Iris pigment epithelial cell (primary cell): ENCODE measurements at regions not wholly inside any gene's neighbourhood (a gene's known extent, or its start where the extent isn't known, plus 50 kb on each side); places are given as distances from the start of the nearest gene placed in this dataset.

Experiments
- DNase-seq: peaks from one replicate; pipeline ENCODE4 v3.0.0-alpha.2; 2011; ENCODE audit warnings: low read depth

DNA sequence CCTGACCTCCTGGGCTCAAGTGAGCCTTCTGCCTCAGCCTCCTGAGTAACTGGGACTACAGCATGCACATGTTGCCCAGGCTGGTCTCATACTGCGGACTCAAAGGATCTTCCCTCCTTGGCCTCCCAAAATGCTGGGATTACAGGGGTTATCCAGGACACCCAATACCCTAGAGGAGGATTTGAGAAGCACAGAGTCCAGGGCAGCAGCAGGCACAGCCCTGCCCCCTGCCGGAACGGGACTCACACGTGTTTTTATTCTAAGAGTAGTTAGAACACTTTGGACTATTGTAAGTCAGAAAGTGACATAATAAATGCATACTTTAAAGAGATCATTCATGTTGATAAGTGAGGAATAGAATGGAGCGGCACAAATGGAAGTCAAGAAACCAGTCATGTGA, 80.2 kb downstream of the C6orf118 start:
- no peak for DNase-seq

DNA sequence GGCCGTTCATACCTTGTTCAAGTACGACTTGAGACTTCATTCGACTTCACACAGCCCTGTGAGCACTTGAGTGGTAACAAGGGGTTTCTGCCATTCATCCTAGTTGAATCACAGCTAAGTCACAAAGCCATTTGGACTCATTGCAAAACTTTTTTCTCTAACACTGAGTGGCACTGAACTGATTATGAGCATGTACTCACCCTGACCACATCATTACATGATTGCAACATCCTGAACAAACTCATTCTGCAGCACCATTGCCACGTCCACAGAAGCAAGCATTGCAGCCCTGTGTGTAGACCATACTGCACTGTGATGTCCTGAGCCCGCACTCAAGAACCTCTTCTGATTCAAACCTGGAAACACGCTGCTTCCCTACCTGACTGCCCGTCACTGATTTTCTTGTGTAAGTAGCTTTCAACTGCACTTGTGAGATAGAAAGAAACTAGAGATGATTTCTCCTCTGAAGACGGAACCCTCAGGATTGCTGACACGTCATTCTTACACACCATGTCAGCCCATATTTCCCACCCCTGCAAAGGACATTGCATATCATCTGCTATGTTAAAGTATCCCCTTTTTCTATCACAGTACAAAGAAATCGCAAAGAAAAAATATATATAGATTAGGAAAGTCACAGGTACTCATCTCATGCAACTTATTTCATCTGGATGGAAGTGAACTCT, 81.6 kb downstream of the C6orf118 start:
- peak; percentile 5 for DNase-seq

DNA sequence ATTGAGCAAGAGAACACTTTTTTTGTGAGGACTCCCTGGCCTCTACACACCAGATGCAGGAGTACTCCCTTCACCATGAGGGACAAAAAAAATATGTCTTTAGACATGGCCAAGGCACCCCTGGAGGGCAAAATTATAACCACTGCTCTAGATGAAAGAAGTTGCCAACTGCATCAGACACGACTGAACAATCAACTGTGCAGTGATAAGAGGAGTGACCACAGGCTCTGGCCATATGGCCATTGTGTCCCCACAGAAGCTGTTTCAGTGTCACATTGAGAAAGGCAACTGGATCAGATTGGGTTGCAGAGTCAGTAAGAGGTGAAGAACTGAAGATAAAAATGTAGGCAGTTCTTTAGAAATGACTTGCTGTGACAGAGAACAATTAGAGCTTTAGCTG, 85.7 kb downstream of the C6orf118 start:
- no peak for DNase-seq

DNA sequence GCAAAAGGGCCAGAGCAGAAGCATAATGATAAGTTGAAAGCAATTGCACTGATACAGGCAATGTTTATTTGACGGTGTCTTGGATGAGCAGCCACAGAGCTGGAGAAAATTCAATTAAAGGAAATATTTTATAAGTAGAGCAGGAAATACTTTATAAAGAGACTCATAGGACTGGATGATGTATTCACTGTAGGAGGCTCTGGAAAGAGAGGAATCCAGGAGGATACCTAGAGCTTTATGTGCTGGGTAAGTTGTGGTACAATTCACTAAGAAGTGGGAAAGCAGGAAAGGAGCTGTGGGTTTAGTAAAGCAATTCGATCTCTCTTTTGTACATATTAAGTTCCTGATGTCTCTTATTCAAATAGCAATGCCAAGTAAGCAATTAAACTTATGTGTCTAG, 86.3 kb downstream of the C6orf118 start:
- no peak for DNase-seq

DNA sequence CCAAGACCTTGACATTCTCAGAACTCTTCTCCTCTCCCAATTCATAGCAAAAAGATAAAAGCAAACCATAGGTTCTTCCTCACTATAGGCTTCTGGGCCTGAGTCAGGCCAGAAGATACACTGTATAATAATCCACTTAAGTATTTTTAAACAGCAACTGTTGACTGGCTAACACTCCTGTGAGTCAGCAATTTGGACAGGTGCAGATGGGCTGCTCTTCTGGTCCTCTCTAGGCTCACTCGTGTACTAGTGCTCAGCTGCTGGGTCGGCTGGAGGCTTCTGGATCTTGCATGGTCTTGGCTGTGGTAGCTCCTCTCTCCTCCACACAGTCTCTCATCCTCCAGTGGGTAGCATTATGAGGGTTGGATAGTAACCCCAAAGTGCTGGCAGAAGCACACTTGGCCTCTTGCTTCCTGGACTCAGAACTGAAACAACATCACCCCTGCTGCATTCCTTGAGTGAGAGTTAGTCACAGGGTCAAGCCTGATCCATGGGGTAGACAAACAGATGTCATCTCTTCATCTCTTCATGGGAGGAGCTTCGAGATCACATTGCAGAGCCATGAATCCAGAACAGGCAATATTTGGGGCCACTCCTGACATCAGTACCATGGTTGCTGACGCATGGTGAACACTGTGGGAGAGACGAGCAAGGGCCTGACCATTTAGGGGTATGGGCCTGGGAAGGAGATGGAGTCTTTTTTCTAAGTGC, 86.9 kb downstream of the C6orf118 start:
- no peak for DNase-seq

DNA sequence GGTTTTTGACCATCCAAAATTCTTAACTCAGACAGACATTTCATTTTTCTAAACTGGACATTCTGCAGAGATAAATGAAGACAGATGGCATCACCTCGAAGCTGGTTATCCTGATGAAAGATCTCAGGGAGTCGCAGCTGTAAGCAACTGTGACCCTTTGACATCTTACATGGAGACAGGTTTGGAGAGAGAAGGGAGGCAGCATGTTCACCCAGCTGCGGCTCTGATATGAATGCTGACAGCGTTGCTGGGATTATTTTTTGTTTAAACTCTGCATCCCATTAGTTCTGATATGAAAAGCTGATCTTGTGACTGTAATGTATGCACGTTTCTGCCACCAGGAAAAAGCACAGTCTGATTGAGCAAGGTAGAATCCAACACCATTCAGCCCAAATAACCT, 89.4 kb downstream of the C6orf118 start:
- no peak for DNase-seq

DNA sequence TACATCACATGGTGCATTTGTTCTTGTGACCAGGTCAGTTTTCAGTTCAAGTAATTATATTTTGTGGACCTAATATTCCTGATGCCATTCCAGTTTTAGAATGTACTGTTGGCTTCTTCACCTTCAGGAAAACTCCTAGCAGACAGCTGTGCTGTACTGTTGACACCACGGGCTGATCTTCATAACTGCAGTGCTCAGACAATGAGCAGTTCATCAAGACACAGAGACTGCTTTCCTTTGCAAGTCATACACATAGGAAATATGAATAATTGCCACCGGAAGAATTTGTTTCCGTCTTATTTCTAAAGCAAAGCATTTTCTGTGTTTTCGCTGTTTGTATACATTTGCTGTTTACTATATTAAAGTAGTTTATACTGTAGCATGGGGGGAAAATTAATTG, 89.8 kb downstream of the C6orf118 start:
- no peak for DNase-seq

DNA sequence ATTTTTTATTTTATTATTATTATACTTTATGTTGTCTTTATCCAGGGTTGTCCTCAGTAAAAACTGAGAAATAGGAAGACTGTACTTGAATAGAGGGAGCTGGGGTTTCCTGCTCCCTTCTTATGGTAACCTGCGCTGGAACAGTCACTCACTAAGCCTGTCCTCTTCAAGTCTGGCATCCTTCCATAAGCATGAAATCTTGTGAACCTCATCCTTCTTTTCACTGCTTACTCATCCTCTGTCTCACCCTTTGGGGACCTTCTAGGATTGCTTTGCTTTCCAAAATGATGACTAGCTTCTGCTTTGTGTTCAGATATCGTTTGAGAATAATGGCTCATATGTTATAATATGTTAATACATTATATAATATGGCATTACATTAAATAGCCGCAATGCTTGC, 90.6 kb downstream of the C6orf118 start:
- peak; percentile 1 for DNase-seq

DNA sequence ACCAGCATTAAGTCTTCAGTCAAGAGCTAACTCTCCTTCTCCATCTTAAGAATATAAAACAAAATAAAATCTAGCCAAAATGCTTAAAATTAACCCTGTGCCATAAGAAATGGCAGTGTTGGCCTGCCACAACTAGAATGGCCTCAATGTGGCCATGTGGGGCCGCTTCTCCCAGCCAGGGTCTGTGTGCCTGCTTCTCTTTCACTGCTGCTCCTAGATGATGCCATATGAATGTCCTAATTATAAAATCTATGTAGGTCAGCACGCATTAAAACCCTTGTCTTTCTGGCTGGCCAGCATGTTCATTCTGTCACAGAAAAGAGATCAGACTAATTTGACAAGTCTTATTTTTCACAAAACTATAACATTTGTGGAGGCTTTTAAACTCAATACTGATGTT, 102.6 kb downstream of the C6orf118 start:
- DNase-seq = no peak

DNA sequence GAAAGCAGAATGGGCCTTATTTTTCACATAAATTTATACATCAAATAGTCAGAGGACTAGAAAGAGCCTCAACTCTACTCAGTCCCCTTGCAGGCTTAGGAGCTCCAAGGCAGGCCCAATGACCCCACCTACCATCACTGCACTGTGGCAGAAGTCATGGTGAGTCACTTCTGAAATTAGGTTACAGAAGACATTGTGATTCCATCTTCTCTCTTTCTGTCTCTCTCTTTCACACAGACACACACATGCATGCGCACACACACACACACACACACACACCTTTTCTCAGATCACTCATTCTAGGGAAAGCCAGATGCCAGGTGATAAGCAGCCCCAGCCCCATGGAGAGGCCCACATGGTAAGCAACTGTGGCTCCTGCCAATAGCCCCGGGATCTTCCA, 103.8 kb downstream of the C6orf118 start:
- DNase-seq = no peak

DNA sequence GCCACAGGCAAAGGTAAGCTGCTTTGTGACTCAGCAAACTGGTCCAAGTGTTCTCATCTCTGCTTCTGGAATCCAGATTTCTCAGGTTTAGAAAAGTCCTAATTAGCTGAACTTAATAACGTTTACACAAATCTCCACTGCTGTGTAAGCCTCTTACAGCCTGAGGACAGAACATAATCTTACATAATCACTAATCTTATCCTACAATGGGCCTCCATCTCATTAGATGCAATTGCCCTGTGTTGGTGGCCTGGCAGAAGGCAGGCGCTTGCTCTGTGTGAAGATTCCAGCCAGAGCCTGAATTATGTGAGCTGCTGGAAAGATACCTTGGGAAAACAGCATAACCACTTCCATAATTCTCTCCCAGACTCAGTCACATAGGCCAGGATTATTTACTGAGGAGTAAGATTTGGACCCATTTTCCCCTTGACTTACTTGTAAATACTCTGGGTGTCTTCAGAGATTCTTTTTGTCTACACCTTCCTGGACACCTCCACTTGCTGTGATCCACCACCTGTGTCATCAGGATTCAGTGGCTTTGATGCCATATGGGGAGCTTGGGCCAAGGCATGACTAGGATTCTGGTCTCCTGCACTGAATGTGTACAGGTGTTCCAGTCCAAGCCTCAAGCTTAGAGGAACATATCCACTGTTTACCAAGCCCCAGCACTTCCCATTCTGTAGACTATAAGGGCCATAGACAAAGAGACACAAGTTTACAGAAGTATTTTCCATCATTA, 104.4 kb downstream of the C6orf118 start:
- DNase-seq = no peak

DNA sequence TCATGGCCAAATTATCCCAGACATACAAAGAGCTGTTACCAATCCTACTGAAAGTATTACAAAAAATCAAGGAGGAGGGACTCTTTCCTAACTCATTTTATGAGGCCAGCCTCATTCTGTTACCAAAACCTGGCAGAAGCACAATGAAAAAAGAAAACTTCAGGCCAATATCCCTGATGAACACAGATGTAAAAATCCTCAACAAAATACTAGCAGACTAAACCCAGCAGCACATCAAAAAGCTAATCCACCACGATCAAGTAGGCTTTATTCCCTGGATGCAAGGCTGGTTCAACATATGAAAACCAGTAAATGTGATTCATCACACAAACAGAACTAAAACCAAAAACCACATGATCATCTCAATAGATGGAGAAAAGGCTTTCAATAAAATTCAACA, 109.2 kb downstream of the C6orf118 start:
- no peak for DNase-seq

DNA sequence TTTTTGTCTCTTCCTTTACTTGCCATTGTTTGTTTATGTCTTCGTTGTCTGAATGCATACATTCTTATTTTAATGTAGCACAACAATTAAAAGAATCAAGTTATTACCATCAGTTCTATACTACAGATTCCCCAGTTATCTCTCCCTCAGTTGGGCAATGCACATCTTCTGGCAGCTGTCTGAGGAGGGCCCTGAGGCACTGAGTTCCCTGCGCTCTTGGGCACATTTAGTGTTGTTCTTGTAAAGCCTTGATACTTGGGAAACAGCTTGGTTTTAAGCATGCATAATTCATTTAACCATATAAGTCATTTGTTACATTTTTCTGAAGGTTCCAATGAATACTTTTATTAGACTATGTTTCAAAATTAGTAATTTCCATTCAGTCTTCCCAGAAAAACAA, 117.9 kb downstream of the C6orf118 start:
- no peak for DNase-seq

DNA sequence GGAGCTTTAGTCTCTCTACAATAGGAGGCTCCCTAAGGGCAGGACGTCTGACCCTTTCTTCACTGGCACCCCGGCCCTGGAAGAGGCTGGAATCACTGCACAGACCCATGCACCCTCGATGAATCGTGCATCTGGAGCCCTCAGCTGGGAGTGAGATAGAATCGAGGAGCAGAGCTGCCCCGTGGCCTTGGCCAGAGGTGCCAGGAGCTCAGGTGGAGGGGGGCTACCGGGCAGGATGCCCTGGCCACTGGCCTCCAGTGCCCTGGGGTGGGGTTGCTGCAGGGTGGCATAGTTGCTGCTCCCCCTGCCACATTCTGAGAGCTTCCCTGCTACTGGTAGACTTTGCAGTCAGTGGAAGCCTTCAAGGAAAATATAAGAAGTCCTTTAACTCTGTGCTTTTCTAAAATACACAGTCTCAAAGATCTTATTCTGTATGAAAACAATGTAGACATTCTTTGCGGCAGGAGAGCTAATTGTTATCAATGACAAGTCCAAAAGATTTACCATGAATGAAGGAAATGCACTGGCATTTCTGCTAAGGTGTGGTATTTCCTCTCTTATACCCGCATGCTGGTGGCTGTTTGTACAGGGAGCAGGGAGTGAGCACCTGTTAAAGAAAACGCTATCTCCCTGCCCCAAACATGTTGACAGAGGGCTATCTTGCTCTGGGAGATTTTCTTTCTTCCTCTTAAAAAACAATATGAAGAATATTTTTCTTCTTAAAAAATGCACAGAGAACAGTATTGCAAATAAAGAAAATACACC, 122.8 kb downstream of the C6orf118 start:
- no peak for DNase-seq

DNA sequence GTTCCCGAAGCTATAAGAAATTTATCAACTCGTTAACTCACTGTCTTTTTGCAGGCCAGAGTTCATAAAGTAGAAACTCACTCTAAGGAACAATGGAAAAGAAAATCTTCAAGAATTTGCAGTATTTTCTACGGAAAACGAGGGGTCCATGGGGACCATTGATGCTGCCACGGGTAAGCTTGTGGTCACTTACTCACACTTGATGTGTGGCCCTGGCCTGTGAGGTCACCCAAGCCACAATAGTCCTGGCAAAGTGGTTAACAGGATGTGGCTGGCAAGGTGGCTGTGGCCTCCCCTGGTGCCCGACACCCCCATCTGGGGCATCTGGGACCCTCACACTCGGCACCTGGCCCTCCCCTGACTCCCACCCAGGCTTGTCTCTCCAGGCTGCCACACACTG, 123.4 kb downstream of the C6orf118 start:
- DNase-seq = no peak

DNA sequence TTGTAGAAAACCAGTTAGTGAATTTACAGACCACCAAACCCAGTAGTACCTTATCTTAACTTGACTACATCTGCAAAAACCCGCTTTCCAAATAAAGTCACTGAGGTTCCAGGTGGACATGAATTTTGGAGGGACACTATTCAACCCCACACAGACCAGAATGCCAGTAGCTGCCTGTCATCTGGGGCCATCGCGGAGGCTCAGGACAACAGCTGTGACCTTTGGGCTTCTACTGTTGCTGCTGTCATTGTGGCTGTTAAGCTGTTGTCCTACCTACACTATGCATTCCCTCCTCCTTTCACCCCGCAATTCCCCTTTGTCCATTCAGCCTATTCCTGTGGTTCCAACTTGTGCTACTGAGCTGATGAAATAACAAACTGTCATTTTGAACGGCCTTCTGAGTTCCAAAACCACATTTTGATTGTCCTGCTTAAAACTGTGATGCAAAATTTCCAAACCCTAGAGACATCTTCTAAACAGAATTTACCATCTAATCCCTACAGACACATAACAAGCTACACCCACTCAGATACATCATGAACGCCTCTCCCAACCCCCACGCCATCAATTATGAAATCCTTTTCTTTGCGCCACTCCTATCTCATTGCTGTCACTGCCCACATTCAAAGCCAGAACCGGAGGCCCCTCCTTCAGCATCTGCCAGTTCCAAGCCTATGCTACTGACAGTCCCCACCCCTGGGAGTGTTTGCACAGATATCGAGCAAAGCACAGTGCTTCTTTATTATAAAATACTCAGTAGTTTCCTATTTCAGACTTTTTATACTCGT, 125.0 kb downstream of the C6orf118 start:
- no peak for DNase-seq

DNA sequence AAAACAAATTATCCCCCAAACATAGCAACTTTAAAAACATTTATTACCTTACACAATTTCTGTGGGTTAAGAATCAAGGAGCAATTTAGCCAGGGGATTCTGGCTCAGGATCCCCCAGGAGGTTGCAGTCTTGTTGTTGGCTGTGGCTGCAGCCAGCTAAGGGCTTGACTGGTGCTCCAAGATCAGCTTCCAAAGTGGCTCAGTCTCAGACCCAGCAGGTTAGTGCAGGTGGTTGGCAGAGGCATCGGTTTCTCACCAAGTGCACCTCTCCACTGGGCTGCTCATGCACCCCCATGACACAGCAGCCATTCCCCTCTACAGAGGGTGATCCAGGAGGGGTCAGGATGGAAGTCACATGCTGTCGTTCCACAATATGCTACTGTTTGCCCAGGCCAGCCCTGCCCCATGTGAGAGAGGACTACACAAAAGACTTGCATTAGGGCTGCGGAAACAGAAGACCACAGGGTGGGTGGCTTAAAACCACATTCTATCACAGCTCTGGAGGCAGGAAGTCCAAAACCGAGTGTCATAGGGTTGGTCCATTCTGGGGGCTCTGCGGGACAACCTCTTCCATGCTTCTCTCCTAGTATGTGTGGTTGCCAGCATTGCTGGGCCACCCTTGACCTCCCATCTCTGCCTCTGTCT, 125.8 kb downstream of the C6orf118 start:
- no peak for DNase-seq

DNA sequence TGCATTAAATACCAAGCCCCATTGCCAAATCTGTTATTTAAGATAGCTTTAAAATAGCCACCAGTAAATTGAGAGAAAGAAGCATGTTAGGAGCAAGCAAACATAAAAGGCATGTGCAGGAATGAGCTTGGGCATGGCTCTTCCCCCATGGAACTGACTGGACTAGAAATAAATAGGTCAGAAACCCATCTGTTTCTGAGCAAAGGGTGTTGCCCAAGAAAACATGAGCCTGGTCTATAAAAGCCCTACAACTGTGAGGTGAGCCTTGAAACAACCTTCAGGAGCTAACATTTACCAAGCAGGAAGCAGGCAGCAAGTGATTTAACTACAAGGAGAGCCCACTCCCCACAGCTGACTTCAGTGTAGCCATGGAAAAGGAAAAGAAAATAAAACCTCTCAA, 126.3 kb downstream of the C6orf118 start:
- DNase-seq = no peak

DNA sequence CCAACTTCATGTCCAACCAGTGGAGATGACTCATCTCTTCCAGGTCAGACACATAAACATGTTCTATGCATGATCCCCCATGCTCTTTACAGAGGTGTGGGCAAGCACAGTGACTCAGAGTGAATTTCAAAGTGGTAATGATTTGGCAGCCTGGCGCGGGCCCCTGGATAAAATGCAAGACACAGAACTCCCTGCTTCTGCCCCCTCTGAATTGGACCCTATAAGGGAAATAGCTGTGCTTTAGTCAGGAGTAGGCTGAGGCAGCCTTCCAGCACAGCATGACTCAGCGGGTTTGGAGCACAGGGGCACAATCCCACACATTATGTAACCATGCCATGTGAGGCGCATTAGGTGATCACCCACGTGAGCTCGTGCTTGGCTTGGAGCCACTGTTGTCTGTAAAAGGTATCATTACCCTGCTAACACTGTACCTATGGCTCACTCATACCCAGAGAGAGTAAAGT, 127.4 kb downstream of the C6orf118 start:
- peak; percentile 40 for DNase-seq

DNA sequence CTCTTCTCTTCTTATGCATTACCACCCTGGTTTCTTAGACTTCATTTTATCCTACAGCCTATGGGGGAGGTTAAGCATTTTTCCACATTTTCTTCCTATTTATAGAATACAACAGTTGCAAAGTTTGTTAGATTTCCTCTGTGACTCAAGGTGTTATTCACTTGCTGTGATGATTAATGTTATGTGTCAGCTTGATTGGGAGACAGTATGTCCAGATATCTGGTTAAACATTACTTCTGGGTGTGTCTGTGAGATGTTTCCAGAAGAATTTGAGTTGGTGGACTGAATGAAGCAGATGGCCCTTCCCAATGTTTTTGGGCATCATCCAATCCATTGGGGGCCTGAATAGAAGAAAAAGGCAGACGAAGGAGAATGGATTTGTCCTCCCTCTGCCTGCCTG, 131.3 kb downstream of the C6orf118 start:
- peak; percentile 1 for DNase-seq

DNA sequence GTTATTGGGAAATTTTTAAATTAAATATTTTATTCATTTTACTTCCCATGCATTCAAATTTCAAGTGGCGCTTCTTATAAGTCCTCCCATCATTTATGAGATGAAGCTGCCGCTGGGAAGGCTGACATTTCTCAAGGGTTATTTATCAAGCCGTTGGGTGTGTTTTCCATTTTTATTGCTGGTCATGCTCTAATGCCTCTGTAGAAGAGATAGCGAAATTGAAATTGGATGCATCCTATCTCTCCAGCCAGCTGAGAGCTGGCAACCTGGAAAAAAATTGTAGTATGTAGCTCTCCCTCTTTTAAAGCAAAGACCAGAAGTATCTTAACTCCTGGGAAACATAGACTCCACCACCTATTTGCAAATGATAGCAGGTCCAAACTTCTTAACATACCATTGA, 135.9 kb downstream of the C6orf118 start:
- no peak for DNase-seq
